NB4 (cell line): ENCODE measurements at regions not wholly inside any gene's neighbourhood (a gene's known extent, or its start where the extent isn't known, plus 50 kb on each side); places are given as distances from the start of the nearest gene placed in this dataset.

Source experiments
- DNase-seq: peaks from one replicate; pipeline ENCODE4 v3.0.0; 2010; ENCODE audit warnings: low read depth
- H3K4me3 ChIP-seq: one replicate; pipeline ENCODE4 v1.5.1; 2011; ENCODE audit warnings: mild to moderate bottlenecking, low read depth, low read length, moderate library complexity
- MYC ChIP-seq: IDR thresholded peaks from 2 replicates; pipeline ENCODE4 v1.6.1; 2011; ENCODE audit warnings: low read depth, low read length
- POLR2A ChIP-seq: IDR thresholded peaks from 2 replicates; pipeline ENCODE4 v1.6.1; 2011; ENCODE audit warnings: mild to moderate bottlenecking; ENCODE audit not compliant: insufficient read length; ENCODE audit errors: extremely low read depth
- TF ChIP-seq, protein P1 (sequence below): IDR thresholded peaks from one replicate; pipeline ENCODE4 v1.5.1; 2012; ENCODE audit warnings: low read depth, low read length
- TF ChIP-seq, protein P2 (sequence below): IDR thresholded peaks from 2 replicates; pipeline ENCODE4 v1.6.1; 2011; ENCODE audit warnings: low read depth, low read length

DNA sequence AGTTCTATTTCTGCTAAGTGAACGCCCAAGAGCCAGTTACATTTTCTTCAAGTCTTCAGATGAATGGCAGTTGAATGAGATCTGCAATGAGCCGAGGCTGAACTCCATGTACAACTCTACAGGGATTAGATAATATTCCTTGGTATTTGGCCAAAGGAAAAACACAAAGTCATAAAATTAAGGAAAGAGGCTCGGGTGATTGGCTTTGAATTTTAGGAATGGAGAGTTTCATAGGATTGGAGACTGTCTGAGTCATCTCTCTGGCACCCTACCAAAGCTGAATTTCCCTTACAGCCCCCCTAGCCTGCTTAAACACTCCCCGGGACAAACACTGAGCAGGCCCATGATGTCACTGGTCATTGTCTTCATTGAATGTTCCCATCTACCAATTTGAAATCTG is 188.0 kb upstream of the C1QTNF7 start:
- DNase-seq, result no peak
- TF ChIP-seq, protein P1, sequence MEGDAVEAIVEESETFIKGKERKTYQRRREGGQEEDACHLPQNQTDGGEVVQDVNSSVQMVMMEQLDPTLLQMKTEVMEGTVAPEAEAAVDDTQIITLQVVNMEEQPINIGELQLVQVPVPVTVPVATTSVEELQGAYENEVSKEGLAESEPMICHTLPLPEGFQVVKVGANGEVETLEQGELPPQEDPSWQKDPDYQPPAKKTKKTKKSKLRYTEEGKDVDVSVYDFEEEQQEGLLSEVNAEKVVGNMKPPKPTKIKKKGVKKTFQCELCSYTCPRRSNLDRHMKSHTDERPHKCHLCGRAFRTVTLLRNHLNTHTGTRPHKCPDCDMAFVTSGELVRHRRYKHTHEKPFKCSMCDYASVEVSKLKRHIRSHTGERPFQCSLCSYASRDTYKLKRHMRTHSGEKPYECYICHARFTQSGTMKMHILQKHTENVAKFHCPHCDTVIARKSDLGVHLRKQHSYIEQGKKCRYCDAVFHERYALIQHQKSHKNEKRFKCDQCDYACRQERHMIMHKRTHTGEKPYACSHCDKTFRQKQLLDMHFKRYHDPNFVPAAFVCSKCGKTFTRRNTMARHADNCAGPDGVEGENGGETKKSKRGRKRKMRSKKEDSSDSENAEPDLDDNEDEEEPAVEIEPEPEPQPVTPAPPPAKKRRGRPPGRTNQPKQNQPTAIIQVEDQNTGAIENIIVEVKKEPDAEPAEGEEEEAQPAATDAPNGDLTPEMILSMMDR, result no peak
- TF ChIP-seq POLR2A (no peak), MYC (no peak)
- TF ChIP-seq, protein P2, sequence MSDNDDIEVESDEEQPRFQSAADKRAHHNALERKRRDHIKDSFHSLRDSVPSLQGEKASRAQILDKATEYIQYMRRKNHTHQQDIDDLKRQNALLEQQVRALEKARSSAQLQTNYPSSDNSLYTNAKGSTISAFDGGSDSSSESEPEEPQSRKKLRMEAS, result no peak
- no peak overlapping the region for H3K4me3 ChIP-seq

GRCh38 chr4:15240764-15241163 is 187.1 kb upstream of the C1QTNF7 start:
- H3K4me3 ChIP-seq, result no peak overlapping the region
- TF ChIP-seq, protein P2, result no peak
- TF ChIP-seq, protein P1, result no peak
- no peak for TF ChIP-seq POLR2A
- TF ChIP-seq MYC, result no peak
- DNase-seq, result peak; percentile 24

DNA sequence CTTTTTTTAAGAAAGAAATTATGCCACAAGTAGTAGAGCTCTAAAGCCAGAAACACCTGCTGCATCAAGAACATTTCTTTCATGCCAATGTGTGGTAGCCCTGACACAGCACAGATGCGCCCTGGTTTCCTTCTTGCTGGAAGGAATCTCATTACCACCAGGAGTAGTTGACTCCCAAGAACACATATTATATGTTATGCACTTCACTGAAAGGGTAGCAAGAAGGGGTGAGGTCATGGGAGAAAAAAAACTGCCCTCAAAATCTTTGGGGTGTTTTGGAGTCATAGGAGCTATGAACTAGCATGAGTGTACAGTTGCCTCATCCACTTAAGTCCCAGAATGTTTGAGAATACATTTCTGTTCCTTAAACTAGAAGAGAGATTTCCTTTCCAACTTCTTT is 185.8 kb upstream of the C1QTNF7 start:
- no peak for DNase-seq
- H3K4me3 ChIP-seq, result no peak overlapping the region
- TF ChIP-seq POLR2A (no peak), MYC (no peak)
- TF ChIP-seq, protein P1, result no peak
- TF ChIP-seq, protein P2, result no peak

GRCh38 chr4:15244354-15244753 is 183.5 kb upstream of the C1QTNF7 start:
- no peak for TF ChIP-seq POLR2A
- TF ChIP-seq, protein P1, result no peak
- TF ChIP-seq, protein P2, result no peak
- TF ChIP-seq MYC, result no peak
- H3K4me3 ChIP-seq, result no peak overlapping the region
- DNase-seq, result no peak

- TF ChIP-seq MYC, result no peak
- TF ChIP-seq, protein P1, result no peak
- TF ChIP-seq, protein P2, result no peak
- no peak for TF ChIP-seq POLR2A
- peak; percentile 74 for DNase-seq
- H3K4me3 ChIP-seq, result no peak overlapping the region
Observed at GRCh38 chr4:15245006-15245530, 182.8 kb upstream of the C1QTNF7 start.
